Gastrocnemius medialis (tissue), 4 donors: ENCODE measurements at regions not wholly inside any gene's neighbourhood (a gene's known extent, or its start where the extent isn't known, plus 50 kb on each side); places are given as distances from the start of the nearest gene placed in this dataset.
A peak's percentile ranks its signal among the peaks of the same experiment; 100 is the strongest.

Experiments used
- ATAC-seq, 2 donors: fragments of 150-250 bp; one replicate each; pipeline ENCODE4 v1.9.1; 2016
- DNase-seq, 2 donors: peaks; one replicate each; pipeline ENCODE4 v3.0.0-alpha.2; 2019
- H3K27ac ChIP-seq, 4 donors: fragments of 200-600 bp; sonication (generic); 1 replicate in 1 of 4; 2 replicates in 3 of 4; pipeline ENCODE4 v1.5.1; 2016 to 2018; ENCODE audit warnings: mild to moderate bottlenecking in 2 of 4, moderate library complexity in 1 of 4
- H3K27me3 ChIP-seq, 3 donors: fragments of 200-600 bp; sonication (generic) in 2 of 3; 1 replicate in 1 of 3; 2 replicates in 2 of 3; pipeline versions ENCODE4 v1.5.1 to v1.6.0; 2016 to 2019; ENCODE audit warnings: mild to moderate bottlenecking in 1 of 3, moderate library complexity in 1 of 3
- H3K36me3 ChIP-seq, 2 donors: fragments of 200-600 bp; sonication (generic) in 1 of 2; one replicate each; pipeline ENCODE4 v1.5.1; 2017 to 2018
- H3K4me1 ChIP-seq, 2 donors: fragments of 200-600 bp; sonication (generic) in 1 of 2; one replicate each; pipeline ENCODE4 v1.5.1; 2016 to 2017; ENCODE audit warnings: mild to moderate bottlenecking in 2 of 2
- H3K4me3 ChIP-seq, 4 donors: fragments of 200-600 bp; sonication (generic) in 3 of 4; 1 replicate in 1 of 4; 2 replicates in 3 of 4; pipeline ENCODE4 v1.5.1; 2016 to 2019; ENCODE audit warnings: mild to moderate bottlenecking in 2 of 4
- H3K9me3 ChIP-seq, 3 donors: fragments of 200-600 bp; sonication (generic) in 2 of 3; 1 replicate in 1 of 3; 2 replicates in 2 of 3; pipeline ENCODE4 v1.5.1; 2016 to 2019
- CTCF ChIP-seq, 5 experiments: fragments of 450-650 bp in 3 of 5; fragments of 200-600 bp in 2 of 5; sonication (generic) in 2 of 5; IDR thresholded peaks in 4 of 5; conservative IDR thresholded peaks in 1 of 5; 1 replicate in 4 of 5; 2 replicates in 1 of 5; pipeline ENCODE4 v1.5.1; 2016 to 2019; ENCODE audit warnings: antibody characterized with exemption in 5 of 5, mild to moderate bottlenecking in 3 of 5, moderate library complexity in 3 of 5
- POLR2A ChIP-seq, 2 donors: fragments of 450-650 bp; IDR thresholded peaks; one replicate each; pipeline ENCODE4 v1.6.1; 2017; ENCODE audit warnings: antibody characterized with exemption in 2 of 2, mild to moderate bottlenecking in 2 of 2, moderate library complexity in 2 of 2
- in situ Hi-C, 4 donors: fragments of 200-750 bp; cut with MboI; loops; one replicate each; pipeline versions ENCODE4 v1.15.0 to v1.8.0; 2017; ENCODE audit warnings: low sequenced_read_pairs in 4 of 4
- intact Hi-C: fragments of 100-400 bp; cut with DNase I; formaldehyde crosslinking; loops from one replicate; pipeline ENCODE4 v1.15.1; 2023; ENCODE audit warnings: low total_unique reads

- TF ChIP-seq CTCF (IDR thresholded peaks at IDR 0.05 in 4 of 5, conservative IDR thresholded peaks at IDR 0.05 in 1 of 5) (no peak), POLR2A (IDR thresholded peaks at IDR 0.05) (no peak)
- ATAC-seq = no peak
- Histone ChIP-seq H3K36me3 (no peaks in the 10 kb centered on the region), H3K27ac (no peak overlapping the region), H3K4me3 (no peak overlapping the region), H3K4me1 (peaks cover 12 to 16% of the 10 kb centered on the region in 2 donors), H3K9me3 (no peaks in the 10 kb centered on the region), H3K27me3 (no peaks in the 10 kb centered on the region)
- intact Hi-C loops = no loop called here
- in situ Hi-C loops = no loop called here
- no peak for DNase-seq
Measured at GRCh38 chr5:5633579-5633978, 211.1 kb downstream of the ICE1 start.

- in situ Hi-C loops = no loop called here
- Histone ChIP-seq H3K4me1 (peaks cover 3 to 7% of the 10 kb centered on the region in 2 donors), H3K27me3 (no peaks in the 10 kb centered on the region), H3K9me3 (no peaks in the 10 kb centered on the region), H3K4me3 (no peak overlapping the region), H3K36me3 (no peaks in the 10 kb centered on the region), H3K27ac (no peak overlapping the region)
- intact Hi-C loops = no loop called here
- DNase-seq = no peak
- ATAC-seq = no peak
- TF ChIP-seq CTCF (IDR thresholded peaks at IDR 0.05 in 4 of 5, conservative IDR thresholded peaks at IDR 0.05 in 1 of 5) (no peak), POLR2A (IDR thresholded peaks at IDR 0.05) (no peak)
Measured at GRCh38 chr5:5632678-5633077, 210.2 kb downstream of the ICE1 start.

GRCh38 chr5:5629607-5629978 is 207.1 kb downstream of the ICE1 start:
- no peaks in the 10 kb centered on the region for H3K36me3 ChIP-seq
- in situ Hi-C loops (no loop called here), intact Hi-C loops (no loop called here)
- TF ChIP-seq POLR2A (IDR thresholded peaks at IDR 0.05) (no peak), CTCF (IDR thresholded peaks at IDR 0.05 in 4 of 5, conservative IDR thresholded peaks at IDR 0.05 in 1 of 5) (no peak)
- no peaks in the 10 kb centered on the region for H3K9me3 ChIP-seq
- no peaks in the 10 kb centered on the region for H3K27me3 ChIP-seq
- no peak overlapping the region for H3K4me3 ChIP-seq
- no peak overlapping the region for H3K27ac ChIP-seq
- H3K4me1 ChIP-seq = no peaks in the 10 kb centered on the region
- ATAC-seq (no peak), DNase-seq (no peak)

GRCh38 chr5:5628866-5629606 is 206.6 kb downstream of the ICE1 start:
- TF ChIP-seq CTCF (IDR thresholded peaks at IDR 0.05 in 4 of 5, conservative IDR thresholded peaks at IDR 0.05 in 1 of 5) (no peak), POLR2A (IDR thresholded peaks at IDR 0.05) (no peak)
- no peaks in the 10 kb centered on the region for H3K9me3 ChIP-seq
- H3K4me1 ChIP-seq = no peaks in the 10 kb centered on the region
- no peak overlapping the region for H3K4me3 ChIP-seq
- no peak for DNase-seq
- in situ Hi-C loops (no loop called here), intact Hi-C loops (no loop called here)
- no peak for ATAC-seq
- H3K27ac ChIP-seq = no peak overlapping the region
- H3K27me3 ChIP-seq = no peaks in the 10 kb centered on the region
- H3K36me3 ChIP-seq = no peaks in the 10 kb centered on the region

- Histone ChIP-seq H3K4me1 (no peaks in the 10 kb centered on the region), H3K36me3 (no peaks in the 10 kb centered on the region), H3K9me3 (peaks cover 0 to 7% (median 0%) of the 10 kb centered on the region in 3 donors), H3K4me3 (no peak overlapping the region), H3K27me3 (no peaks in the 10 kb centered on the region), H3K27ac (peak overlapping the region in 3 of 4 donors; percentile 29 to 42 (median 35))
- ATAC-seq (peak in 1 of 2 donors; percentile 86), DNase-seq (peak in 1 of 2 donors; percentile 40)
- intact Hi-C loops (no loop called here), in situ Hi-C loops (no loop called here)
- TF ChIP-seq CTCF (IDR thresholded peaks at IDR 0.05 in 4 of 5, conservative IDR thresholded peaks at IDR 0.05 in 1 of 5) (no peak), POLR2A (IDR thresholded peaks at IDR 0.05) (no peak)
Measured at GRCh38 chr5:5626412-5626811, 203.9 kb downstream of the ICE1 start.
